H1 (cell line): ENCODE measurements at regions not wholly inside any gene's neighbourhood (a gene's known extent, or its start where the extent isn't known, plus 50 kb on each side); places are given as distances from the start of the nearest gene placed in this dataset.
"Not testable (repeated sequence)": the region's sequence is repeated elsewhere in the genome, so short reads cannot be mapped to it uniquely, and the experiment has no call there.

Experiments
- CTCF ChIA-PET: fragments of 300-600 bp; sonication (Branson Sonifier 250); formaldehyde crosslinking; loops from one replicate; lab custom pipeline; 2021; ENCODE audit not compliant: partially characterized antibody; lab: Charles Lee
- POLR2A ChIA-PET: fragments of 300-600 bp; sonication (Branson Sonifier 250); formaldehyde crosslinking; loops from one replicate; lab custom pipeline; 2021; ENCODE audit warnings: inconsistent platforms; ENCODE audit not compliant: partially characterized antibody; lab: Charles Lee
- DNase-seq, 2 experiments: peaks; one replicate each; pipeline versions ENCODE4 v3.0.0 to v3.0.0-alpha.2; 2010 to 2022; ENCODE audit warnings: low spot score in 2 of 2, low read depth in 1 of 2, mixed read lengths in 1 of 2
- FAIRE-seq: peaks from 2 replicates; lab custom pipeline; 2011; peaks lifted over from hg19 to GRCh38; lab: Jason Lieb, UNC
- H2AFZ ChIP-seq: 2 replicates; pipeline ENCODE4 v1.8.1; 2012; ENCODE audit warnings: low read length, inconsistent platforms
- H2AK5ac ChIP-seq: 2 replicates; pipeline ENCODE4 v1.6.1; 2013; ENCODE audit warnings: low read depth, low read length
- H2BK120ac ChIP-seq: replicated peaks from 2 replicates; pipeline ENCODE3; 2013; ENCODE audit warnings: low read depth, low read length, inconsistent platforms
- H2BK12ac ChIP-seq: 2 replicates; pipeline ENCODE4 v1.6.1; 2013; ENCODE audit warnings: low read depth, low read length
- H2BK15ac ChIP-seq: 2 replicates; pipeline ENCODE4 v1.6.1; 2013; ENCODE audit warnings: low read length
- H2BK20ac ChIP-seq: 2 replicates; pipeline ENCODE4 v1.6.1; 2013; ENCODE audit warnings: low read length
- H2BK5ac ChIP-seq: 2 replicates; pipeline ENCODE4 v1.6.1; 2013; ENCODE audit warnings: low read depth, low read length
- H3K14ac ChIP-seq: 2 replicates; pipeline ENCODE4 v1.6.1; 2013; ENCODE audit warnings: inconsistent platforms; ENCODE audit not compliant: insufficient read length
- H3K18ac ChIP-seq: 2 replicates; pipeline ENCODE4 v1.6.1; 2013; ENCODE audit warnings: low read length; ENCODE audit errors: extremely low read depth
- H3K23ac ChIP-seq: 2 replicates; pipeline ENCODE4 v1.6.1; 2013; ENCODE audit warnings: inconsistent platforms; ENCODE audit not compliant: insufficient read length
- H3K23me2 ChIP-seq: 2 replicates; pipeline ENCODE4 v1.6.1; 2013; ENCODE audit warnings: low read depth, low read length
- H3K27ac ChIP-seq: 2 replicates; pipeline ENCODE4 v1.6.1; 2011; ENCODE audit warnings: low read depth, low read length, inconsistent platforms
- H3K27me3 ChIP-seq, 4 experiments: replicated peaks in 1 of 4; 1 replicate in 1 of 4; 2 replicates in 3 of 4; pipeline versions ENCODE4 v1.6.1 to v1.8.1; 2011 to 2013; ENCODE audit warnings: low read length in 3 of 4, mild to moderate bottlenecking in 3 of 4, inconsistent platforms in 2 of 4, mixed read lengths in 2 of 4, moderate library complexity in 1 of 4; ENCODE audit not compliant: control insufficient read depth in 3 of 4, insufficient read depth in 3 of 4; ENCODE audit errors: extremely low read depth in 1 of 4
- H3K36me3 ChIP-seq, 4 experiments: 2 replicates each; pipeline versions ENCODE4 v1.6.1 to v1.8.1; 2011 to 2013; ENCODE audit warnings: mild to moderate bottlenecking in 4 of 4, low read length in 3 of 4, moderate library complexity in 2 of 4, control low read depth in 1 of 4, inconsistent platforms in 1 of 4; ENCODE audit not compliant: insufficient read depth in 4 of 4, control insufficient read depth in 2 of 4
- H3K4ac ChIP-seq: replicated peaks from 2 replicates; pipeline ENCODE3; 2013; ENCODE audit warnings: low read length, low read depth, mixed read lengths, inconsistent platforms; ENCODE audit not compliant: insufficient read length
- H3K4me1 ChIP-seq, 4 experiments: replicated peaks in 1 of 4; 1 replicate in 1 of 4; 2 replicates in 3 of 4; pipeline versions ENCODE4 v1.6.1 to v1.8.1; 2011 to 2013; ENCODE audit warnings: low read length in 3 of 4, inconsistent platforms in 2 of 4, mixed read lengths in 1 of 4; ENCODE audit not compliant: insufficient read depth in 4 of 4, control insufficient read depth in 3 of 4
- H3K4me2 ChIP-seq, 2 experiments: 2 replicates each; pipeline versions ENCODE4 v1.6.1 to v1.8.1; 2011 to 2013; ENCODE audit warnings: low read depth in 2 of 2, low read length in 2 of 2, control low read depth in 1 of 2, inconsistent platforms in 1 of 2, mild to moderate bottlenecking in 1 of 2; ENCODE audit not compliant: insufficient read depth in 1 of 2
- H3K4me3 ChIP-seq, 4 experiments: fragments of 200-600, 300-600 bp in 1 of 4; sonication (generic), shearing (Covaris generic), sonication (Bioruptor Twin) in 1 of 4; 2 replicates each; pipeline versions ENCODE4 v1.5.1 to v1.8.1; 2011 to 2016; ENCODE audit warnings: low read length in 4 of 4, low read depth in 3 of 4, control low read depth in 2 of 4, inconsistent platforms in 2 of 4, mild to moderate bottlenecking in 2 of 4, mixed read lengths in 1 of 4, moderate library complexity in 1 of 4; ENCODE audit not compliant: insufficient read depth in 2 of 4; ENCODE audit errors: extremely low read depth in 1 of 4
- H3K56ac ChIP-seq: replicated peaks from 2 replicates; pipeline ENCODE3; 2013; ENCODE audit warnings: low read depth, mild to moderate bottlenecking, mixed read lengths, low read length, inconsistent platforms; ENCODE audit not compliant: insufficient read length
- H3K79me1 ChIP-seq: 2 replicates; pipeline ENCODE4 v1.6.1; 2013; ENCODE audit warnings: low read depth, low read length, control low read depth
- H3K79me2 ChIP-seq, 2 experiments: 2 replicates each; pipeline versions ENCODE4 v1.6.1 to v1.8.1; 2012 to 2013; ENCODE audit warnings: low read length in 2 of 2, mild to moderate bottlenecking in 2 of 2, inconsistent platforms in 1 of 2; ENCODE audit not compliant: insufficient read depth in 2 of 2, control insufficient read depth in 1 of 2
- H3K9ac ChIP-seq, 4 experiments: replicated peaks in 1 of 4; 1 replicate in 1 of 4; 2 replicates in 3 of 4; pipeline versions ENCODE4 v1.6.1 to v1.8.1; 2011 to 2013; ENCODE audit warnings: low read depth in 3 of 4, low read length in 3 of 4, control low read depth in 2 of 4, mild to moderate bottlenecking in 2 of 4, moderate library complexity in 2 of 4, inconsistent platforms in 1 of 4; ENCODE audit errors: extremely low read depth in 1 of 4
- H3K9me3 ChIP-seq, 2 experiments: 2 replicates each; pipeline versions ENCODE4 v1.6.1 to v1.8.1; 2012 to 2013; ENCODE audit warnings: mild to moderate bottlenecking in 2 of 2, moderate library complexity in 2 of 2, control low read depth in 1 of 2, inconsistent platforms in 1 of 2, low read depth in 1 of 2, low read length in 1 of 2, mixed read lengths in 1 of 2; ENCODE audit not compliant: insufficient read depth in 2 of 2
- H4K20me1 ChIP-seq, 2 experiments: replicated peaks in 1 of 2; 2 replicates each; pipeline versions ENCODE3 to v1.8.1; 2011 to 2013; ENCODE audit warnings: inconsistent platforms in 2 of 2, low read length in 2 of 2, mild to moderate bottlenecking in 1 of 2; ENCODE audit not compliant: insufficient read depth in 2 of 2, control insufficient read depth in 1 of 2
- H4K5ac ChIP-seq: 2 replicates; pipeline ENCODE4 v1.6.1; 2013; ENCODE audit warnings: low read length, low read depth, mixed read lengths, inconsistent platforms; ENCODE audit not compliant: insufficient read length
- H4K8ac ChIP-seq: 2 replicates; pipeline ENCODE4 v1.8.0; 2013; ENCODE audit warnings: mild to moderate bottlenecking, moderate library complexity, low read length, inconsistent platforms; ENCODE audit not compliant: insufficient read depth; ENCODE audit errors: extremely low read depth
- H4K91ac ChIP-seq: replicated peaks from 2 replicates; pipeline ENCODE3; 2013; ENCODE audit warnings: low read length, mixed read lengths, inconsistent platforms; ENCODE audit not compliant: insufficient read length
- WGBS, 2 experiments: shearing (Covaris generic) in 1 of 2; methylation state at CpG; one replicate each; pipeline versions ENCODE4 v1.1.6 to v1.1.7; 2013 to 2015; ENCODE audit warnings: low lambda C conversion rate in 2 of 2, mixed read lengths in 2 of 2, inconsistent platforms in 1 of 2, low coverage in 1 of 2, missing lambda C conversion rate in 1 of 2; ENCODE audit not compliant: insufficient replicate concordance in 2 of 2, insufficient coverage in 1 of 2, insufficient read length in 1 of 2; ENCODE audit errors: extremely low coverage in 1 of 2, missing lambda C conversion rate in 1 of 2; 5-methylcytosine and 5-hydroxymethylcytosine counted together

DNA sequence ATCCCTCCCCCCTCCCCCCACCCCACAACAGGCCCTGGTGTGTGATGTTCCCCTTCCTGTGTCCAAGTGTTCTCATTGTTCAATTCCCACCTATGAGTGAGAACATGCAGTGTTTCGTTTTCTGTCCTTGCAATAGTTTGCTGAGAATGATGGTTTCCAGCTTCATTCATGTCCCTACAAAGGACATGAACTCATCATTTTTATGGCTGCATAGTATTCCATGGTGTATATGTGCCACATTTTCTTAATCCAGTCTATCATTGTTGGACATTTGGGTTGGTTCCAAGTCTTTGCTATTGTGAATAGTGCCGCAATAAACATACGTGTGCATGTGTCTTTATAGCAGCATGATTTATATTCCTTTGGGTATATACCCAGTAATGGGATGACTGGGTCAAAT is 69.9 kb upstream of the GOLGA8B start:
- H3K4me1 ChIP-seq, H4K8ac ChIP-seq, FAIRE-seq, H2BK15ac ChIP-seq, H3K79me1 ChIP-seq, POLR2A ChIA-PET, H2AFZ ChIP-seq, H2AK5ac ChIP-seq, DNase-seq, H3K27me3 ChIP-seq, H3K79me2 ChIP-seq, H4K91ac ChIP-seq, H2BK5ac ChIP-seq, H2BK120ac ChIP-seq, H3K9me3 ChIP-seq, H2BK12ac ChIP-seq, H3K4me3 ChIP-seq, H3K23me2 ChIP-seq, H3K4me2 ChIP-seq, H3K18ac ChIP-seq, H3K9ac ChIP-seq, H2BK20ac ChIP-seq, H3K23ac ChIP-seq, H3K36me3 ChIP-seq, H3K27ac ChIP-seq, H3K4ac ChIP-seq, H3K14ac ChIP-seq, H4K5ac ChIP-seq, H4K20me1 ChIP-seq, H3K56ac ChIP-seq: not testable (repeated sequence)
- CTCF ChIA-PET: interaction anchor here (0.6 kb wide), 1 partner anchor 344 kb away, joined by 3 read pairs; no protein-coding TSS in a partner anchor
- 100% methylated on average over 1 of the region's 3 CpGs; no CpG with 5 or more reads in 1 of the 2 experiments for WGBS, 2 experiments
